ELR (cell line): ENCODE measurements at regions not wholly inside any gene's neighbourhood (a gene's known extent, or its start where the extent isn't known, plus 50 kb on each side); places are given as distances from the start of the nearest gene placed in this dataset.

Source experiments
- DNase-seq: peaks from one replicate; pipeline ENCODE4 v3.0.0-alpha.2; 2015; ENCODE audit warnings: low read depth

DNA sequence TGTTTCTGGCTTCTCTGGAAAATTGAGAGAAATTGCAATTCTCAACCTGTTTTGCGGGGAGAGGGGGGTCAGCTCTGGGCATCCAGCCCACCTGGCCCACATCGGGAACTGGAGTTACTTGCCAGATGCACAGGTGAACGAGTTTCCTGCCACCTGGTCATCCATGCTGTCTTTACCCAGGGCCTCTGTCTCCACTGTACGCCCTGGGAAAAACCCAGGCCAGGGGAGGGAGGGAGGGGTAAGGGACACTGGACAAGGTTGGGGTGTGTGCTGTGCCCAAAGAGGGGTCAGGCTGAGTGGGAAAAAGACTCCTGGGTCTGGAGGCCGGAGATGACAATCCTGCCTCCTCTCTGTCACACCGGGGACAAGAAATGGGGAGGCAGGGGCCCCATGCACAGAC, 307.6 kb downstream of the ZNF536 start:
- no peak for DNase-seq

DNA sequence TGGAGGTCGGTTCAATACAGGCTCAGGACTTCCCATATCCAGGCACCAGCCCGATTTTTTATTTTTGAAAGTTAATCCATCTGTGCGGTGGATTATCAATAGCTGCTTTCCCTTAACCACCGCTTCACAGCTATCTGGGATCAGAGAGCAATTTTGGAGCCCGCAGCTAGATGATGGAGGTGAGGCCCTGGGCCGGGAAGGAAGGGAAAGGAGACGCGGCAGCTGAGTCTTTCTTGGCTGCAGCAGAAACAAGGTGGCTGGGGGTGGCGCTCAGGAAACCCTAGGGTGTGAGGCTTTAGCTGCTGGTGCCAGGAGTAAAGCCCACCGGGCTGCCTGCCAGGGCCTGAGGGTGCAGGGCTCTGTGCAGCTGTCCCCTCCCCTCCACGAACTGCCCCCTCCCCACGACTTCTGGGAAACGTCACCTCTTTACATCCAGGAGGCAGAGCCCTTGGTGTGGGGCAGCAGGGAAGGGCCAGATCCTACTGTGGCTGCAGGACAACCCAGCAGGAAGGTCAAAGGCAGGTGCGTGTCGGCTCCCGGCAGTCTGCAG, 307.0 kb downstream of the ZNF536 start:
- no peak for DNase-seq

DNA sequence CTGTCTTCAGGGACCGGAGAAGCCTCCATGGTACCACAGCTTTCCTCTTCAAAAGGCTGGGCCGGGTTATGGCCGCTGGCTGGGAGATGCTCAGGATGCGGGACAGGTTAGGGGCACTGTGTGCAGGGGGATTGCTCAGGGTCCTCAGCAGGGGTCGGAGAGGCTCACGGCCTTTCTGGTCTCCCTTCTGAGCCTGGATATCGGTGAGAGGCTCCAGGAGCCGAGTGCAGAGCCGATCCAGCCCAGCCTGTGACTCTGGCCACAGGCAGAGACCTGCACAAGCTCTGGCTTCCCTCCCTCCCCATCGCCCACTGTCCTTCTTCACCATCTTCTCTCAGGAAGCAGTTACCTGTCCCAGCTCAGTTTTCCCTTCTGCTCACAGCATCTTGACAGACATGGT, 306.0 kb downstream of the ZNF536 start:
- no peak for DNase-seq

DNA sequence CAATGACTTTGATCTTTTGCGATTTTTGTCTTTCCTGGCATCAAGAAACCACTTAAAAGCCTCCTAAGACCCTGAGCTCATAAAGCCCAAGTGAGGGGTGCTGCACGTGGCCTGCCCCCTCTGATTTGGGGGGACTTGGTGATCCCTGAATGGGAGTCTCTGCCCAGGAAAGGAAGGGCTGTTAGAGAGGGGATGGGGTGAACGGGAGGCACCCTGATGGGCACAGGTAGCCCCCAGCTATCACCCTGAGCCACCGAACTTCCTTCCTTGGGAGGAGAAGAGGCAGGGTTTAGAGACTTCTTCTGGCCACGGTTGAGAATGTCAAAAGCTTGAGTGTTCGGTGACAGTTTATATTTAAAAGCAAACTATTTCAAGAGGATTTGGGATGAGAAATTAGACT, 305.5 kb downstream of the ZNF536 start:
- no peak for DNase-seq

DNA sequence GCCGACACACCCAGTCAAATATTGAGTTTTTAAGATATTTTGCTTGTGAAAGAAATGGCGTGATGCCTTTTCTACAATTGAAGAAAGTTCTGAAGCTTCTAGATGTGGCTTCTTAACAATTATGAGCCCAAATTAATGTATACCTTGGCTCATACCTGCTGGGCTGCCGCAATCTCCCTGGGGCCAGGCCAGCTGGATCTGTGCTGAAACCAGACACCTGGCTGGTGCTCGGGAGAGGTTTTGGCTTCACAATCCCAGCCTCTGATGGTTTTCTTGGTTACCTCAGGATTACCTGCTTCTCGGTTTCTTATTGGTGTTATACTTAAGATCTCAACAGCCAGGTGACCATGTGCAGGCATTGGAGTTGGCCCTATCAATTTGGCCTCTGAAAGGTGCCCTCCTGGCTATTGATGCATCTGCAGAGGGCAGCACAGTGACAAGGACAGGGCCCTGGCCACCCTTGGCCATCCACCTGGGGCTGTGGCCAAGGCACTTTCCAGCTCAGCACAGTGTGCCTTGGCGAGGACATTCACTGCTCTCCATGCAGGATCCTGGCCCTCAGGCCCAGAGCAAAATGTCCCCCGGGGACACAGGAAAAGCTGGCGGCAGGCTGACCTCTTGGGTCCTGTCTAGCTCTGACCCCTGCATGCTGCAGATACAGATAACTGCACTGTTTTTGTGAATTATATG, 305.0 kb downstream of the ZNF536 start:
- no peak for DNase-seq

DNA sequence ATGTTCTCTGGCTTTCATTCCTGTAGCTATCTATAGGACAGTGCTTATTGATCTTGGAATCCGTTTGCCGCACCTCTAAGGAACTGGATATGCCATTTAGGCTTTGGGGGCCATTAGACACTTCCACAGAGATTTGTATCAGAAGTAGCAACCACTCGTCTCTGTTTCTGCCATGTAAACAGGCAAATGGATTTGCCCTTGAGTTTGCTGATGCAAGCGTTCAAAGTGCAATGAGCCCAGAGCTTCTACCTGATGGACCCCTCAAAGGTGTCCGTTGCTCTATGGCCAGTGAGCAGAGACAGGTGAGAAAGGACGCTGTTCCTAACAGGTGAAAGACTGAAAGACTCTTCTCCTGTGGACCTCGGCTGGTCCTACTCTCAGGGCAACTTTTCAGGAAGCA, 302.9 kb downstream of the ZNF536 start:
- no peak for DNase-seq

DNA sequence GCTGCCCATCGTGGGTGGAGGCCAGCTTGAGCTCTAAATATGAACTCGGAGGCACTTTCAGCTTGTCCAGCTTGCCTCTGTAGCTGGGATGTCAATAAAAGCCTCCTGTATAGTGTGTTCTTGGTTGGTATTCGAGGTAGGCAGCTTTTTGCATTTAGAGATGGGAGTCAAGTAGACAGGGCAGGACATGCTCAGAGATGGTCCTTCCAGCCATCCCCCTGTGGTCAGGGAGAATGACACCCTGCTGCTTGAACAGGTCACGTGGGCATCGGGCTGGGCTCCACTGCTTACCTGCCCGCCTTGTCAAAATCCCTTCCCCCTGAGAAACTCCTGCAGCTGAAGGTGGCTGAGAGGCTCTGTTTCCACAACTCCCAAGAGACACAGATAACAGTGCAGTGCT, 302.5 kb downstream of the ZNF536 start:
- DNase-seq, result no peak

DNA sequence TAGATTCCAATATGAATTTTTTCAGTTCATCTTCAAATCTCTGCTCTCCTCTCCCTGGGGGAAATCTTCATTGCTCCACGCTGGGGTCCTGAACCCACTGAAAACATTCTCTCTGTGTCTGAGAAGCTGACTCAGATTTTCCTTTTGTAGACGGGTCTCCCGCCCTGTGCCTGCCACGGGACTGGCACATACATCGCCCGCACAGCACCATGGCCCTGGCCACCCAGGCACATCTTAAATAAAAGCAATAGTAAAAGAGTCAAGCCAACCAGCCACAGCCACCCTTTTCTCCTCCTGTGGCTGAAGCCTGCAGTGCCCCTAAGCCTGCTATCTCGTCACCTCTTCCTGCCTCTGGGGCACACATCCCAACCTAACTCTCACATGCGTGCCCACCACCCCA, 301.2 kb downstream of the ZNF536 start:
- DNase-seq, result no peak

DNA sequence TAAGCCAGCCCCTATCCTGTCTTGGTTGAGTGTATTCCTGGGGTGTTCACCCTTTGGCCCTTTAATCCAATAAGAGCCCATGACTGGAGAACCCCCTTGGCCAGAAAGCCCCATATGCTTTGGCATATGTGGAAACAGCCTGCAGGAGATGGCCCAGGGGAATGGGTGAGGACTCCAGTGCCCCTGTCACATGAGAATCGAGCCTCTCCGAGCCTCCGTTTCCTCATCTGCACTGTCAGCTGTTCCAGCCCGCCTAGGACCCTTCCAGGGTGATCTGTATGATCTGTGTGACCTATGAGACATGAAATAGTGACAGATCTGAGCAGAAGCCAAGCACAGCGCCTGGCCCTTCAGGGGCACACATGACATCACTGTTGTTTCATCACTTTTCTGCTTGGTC, 300.7 kb downstream of the ZNF536 start:
- DNase-seq, result no peak

DNA sequence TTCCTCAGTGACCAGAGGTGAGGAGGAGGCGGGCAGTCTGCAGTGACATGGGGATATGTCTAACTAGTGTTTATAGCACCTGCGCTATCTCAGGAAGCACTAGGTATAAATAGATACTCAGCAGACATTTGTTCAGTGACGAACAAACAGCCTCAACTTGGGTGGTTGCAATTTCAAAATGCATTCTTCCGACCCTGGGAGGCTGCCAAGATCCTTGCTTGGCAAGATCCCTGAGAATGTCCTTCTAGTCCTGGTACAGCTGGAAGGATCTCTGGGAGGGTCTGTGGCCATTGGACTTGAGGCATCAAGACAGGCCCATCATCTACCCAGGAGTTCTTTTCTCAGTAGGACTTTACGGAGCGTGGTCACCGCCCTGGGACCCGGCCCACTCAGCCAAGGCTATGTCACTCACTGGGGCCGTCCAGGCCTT, 299.5 kb downstream of the ZNF536 start:
- DNase-seq, result no peak

DNA sequence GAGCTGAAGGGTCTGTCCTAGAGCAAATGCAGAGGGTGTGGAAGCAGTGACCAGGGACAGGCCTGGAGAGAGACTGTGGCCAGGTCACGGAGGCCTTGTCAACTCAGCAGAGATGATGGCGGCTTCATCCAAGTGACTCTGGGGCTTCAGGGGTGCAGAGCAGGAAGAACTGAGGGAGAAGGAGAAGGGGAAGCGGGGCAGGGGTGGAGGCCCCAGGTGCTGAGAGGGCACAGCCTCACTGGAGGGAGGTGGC, 299.1 kb downstream of the ZNF536 start:
- DNase-seq, result no peak

DNA sequence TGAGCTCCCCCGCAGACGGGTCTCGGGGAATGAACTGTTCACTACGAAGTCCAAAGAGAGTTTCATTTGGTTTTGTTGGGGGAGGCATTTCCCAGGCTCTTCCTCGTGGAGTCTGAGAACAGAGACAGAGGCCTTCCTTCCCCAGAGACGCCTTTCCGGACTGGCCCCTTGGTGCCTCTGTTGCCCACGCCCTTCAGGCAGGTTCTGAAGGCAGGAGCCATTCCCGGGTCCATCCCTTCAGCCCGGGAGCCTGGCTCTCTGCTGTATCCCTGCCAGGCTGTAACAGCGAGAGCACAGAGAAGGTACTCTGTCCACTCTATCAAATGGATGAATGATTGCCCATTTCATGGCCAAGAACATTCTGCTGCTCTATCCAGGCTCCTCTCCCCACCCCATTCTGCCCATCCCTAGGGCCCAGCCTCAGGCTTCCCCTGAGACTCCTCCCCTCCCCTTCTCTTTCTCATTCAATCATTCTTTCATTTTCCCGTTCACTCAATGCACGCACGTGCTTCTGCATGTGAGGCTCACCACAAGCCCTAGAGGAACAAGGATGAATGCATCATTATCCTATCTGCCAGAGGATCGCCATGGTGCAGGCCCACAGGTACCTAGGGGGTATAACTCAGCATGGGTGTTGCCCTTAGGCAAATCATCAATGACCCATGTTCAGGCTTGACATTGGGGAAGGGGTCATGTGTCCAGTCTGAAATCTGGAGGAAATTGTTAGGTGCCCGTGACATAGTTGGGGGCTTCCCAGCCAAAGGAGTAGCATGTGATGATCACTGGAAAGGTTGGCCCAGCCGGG, 298.6 kb downstream of the ZNF536 start:
- DNase-seq, result no peak

DNA sequence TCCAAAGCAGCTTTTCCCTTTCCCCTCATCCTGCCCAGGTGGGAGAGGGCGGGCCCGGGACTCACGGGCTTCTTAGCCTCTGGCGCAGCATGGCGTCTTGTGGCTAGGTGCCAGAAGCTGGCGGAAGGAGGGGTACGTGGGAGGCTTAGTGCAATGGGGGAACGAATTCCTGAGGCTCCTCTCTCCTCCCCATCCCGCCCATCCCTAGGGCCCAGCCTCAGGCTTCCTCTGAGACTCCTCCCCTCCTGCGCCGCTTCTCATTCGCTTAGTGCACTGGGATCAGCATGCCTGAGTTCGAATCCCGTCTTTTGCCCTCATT, 297.8 kb downstream of the ZNF536 start:
- no peak for DNase-seq

DNA sequence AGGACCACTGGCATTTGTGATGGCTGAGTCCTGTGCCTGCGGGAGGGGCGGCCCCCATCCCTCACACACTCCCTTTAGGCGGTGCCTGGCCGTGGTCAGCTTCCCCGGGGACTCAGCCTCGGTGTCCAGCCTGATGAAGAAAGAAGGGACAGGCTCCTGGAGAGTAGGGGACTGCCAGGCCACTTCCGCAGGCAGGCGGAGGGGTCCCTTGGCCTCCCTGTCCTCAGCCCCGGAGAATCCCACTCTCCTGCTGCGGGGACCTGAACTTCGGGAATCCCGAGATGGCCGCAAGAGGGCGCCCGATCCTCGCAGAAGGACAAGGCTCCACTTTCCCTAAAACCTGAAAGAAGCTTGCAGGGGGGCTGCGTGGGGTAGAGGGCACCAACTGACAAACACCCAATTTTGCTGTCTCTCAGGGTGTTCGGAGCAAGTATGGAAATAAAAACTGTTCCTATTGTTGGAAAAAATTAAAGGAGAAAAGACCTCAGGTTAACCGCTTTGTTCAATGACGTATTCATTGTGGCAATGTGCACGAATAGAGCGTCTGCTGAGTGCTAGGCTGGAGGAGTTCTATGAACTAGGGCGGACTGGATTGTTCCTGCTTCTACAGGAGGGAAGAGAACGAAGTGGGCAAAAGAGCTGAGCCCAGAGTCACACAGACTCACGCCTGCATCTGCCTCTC, 297.3 kb downstream of the ZNF536 start:
- peak; percentile 50 for DNase-seq

DNA sequence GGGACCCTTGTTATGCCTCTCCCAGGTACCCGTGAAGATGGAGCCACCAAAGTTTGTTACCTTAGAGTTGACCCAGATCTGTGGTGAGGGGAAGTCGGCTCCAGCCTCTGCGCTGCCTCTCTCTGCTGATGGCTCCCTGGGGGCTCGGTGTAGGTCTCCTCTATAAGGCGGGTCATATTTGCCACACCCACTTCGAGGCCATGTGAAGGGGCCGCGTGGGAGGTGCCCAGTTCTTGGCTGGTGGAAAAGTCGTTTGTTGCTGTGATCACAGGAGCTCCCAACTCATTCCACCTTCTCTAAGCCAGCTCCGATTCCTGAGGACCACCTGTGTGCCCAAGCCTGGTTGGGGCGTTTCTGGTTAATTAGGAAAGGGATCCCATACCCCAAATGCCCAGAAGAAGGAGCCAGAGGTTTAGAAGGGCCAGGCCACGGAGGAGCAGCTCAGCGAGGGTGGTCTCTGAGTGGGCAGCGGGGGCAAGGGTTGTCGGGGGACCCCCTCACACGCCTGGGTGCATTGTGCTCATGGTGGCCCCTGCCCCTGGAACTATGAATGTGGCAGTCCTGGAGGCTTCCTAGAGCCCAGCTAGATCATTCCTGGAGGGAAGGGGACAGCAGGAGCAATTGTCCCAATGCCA, 296.5 kb downstream of the ZNF536 start:
- no peak for DNase-seq

DNA sequence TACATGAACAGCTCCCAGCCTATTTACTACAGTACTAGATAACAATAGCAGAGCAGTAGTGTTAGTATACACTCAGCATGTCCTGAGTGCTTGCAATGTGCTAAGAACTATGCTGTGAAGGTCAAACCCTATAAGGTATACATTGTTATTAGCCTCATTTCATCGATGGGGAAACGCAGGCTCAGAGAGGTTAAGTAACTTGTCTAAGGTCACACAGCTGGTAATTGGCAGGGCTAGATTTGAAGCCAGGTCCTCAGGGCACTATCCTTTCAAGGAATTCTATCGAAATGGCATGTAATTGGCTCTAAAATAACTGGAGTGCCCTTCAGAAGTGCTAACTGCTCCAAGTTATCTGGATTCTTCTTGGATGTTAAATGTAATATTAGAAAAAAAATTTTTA, 295.6 kb downstream of the ZNF536 start:
- no peak for DNase-seq

DNA sequence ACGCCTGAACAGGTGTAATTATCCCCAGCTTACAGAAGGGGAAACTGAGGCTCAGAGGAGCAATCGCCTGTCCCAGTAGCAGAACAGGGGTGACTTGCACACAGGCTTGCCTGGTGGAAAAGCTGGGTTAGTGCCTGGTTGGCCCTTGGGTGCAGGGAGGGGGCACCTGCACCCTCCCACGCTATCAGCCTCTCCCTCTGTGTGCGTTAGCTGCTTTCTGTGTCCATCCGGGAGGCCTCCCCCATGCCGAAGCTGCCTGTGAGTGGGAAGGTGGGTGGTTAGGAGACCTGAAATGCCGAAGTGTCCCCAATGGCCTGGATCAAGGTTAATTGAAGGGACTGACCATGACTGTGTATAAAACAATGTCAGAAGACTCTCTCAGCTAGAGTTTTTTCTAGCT, 295.0 kb downstream of the ZNF536 start:
- DNase-seq, result no peak

DNA sequence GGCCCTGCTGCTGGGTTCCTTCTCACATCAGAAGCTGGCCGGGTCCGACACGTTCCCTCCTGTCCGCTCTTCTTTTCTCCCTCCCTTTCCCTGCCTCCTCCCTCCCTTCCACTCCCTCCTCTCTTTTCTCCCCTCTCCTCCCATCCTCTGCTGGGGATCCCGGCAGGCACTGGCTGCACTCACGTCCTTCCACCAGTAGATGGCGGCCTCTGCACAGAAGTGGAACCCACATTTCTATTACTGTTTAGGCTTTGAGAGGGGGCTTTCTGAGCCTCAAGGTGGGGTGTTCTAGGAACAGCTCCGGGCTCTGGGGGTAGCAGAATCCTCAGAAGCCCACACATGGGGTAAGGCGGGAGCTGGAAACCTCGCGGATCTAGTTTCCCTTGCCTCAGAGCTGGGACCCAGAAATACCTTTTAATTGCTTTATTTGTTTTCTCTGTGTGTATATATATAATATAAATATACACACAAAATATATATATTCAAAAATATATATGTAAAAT, 294.2 kb downstream of the ZNF536 start:
- peak; percentile 47 for DNase-seq

DNA sequence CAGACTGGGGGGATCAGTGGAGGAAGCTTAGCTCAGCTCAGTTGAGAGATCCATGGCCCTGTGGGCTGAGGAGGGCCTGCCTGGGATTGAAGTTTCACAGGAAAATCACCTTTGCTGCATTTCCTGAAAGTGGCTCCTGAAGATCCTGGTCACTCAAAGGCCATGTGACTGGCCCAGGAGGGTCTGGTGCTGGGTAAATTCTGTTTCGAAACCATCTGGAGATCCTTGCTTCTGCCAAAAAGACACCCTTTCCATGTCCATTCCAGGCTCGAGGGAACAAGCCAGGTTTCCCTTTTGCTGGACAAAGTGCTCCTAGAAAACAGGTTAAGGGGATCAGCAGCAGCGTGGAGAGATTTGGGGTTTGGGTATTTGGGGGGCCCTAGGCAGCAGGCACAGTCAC, 293.3 kb downstream of the ZNF536 start:
- no peak for DNase-seq

DNA sequence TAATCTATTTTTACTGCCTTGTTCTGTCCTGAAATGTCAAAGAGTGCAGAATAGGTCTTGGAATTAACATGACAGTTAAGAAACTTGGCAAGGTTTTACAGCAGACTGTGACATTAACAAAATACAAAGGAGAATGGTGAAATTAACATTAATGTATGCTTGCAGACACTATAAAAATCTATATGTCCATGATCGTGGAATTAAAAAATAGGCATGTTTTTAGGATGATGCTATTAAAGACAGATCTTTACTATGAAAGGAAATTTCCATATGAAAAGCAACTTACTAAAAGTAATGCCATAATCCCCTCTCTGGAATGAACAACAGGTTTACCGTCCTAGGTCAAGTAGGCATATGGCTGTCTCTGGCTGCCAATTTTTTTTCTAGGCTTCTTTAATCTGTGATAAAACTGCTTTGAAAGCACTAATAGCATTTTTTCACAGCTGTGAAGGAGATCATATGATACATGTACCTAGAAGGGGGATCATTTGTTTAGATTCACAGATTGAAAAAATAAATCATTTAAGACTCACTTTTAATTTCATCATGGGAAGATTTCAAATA, 291.5 kb downstream of the ZNF536 start:
- DNase-seq, result no peak

DNA sequence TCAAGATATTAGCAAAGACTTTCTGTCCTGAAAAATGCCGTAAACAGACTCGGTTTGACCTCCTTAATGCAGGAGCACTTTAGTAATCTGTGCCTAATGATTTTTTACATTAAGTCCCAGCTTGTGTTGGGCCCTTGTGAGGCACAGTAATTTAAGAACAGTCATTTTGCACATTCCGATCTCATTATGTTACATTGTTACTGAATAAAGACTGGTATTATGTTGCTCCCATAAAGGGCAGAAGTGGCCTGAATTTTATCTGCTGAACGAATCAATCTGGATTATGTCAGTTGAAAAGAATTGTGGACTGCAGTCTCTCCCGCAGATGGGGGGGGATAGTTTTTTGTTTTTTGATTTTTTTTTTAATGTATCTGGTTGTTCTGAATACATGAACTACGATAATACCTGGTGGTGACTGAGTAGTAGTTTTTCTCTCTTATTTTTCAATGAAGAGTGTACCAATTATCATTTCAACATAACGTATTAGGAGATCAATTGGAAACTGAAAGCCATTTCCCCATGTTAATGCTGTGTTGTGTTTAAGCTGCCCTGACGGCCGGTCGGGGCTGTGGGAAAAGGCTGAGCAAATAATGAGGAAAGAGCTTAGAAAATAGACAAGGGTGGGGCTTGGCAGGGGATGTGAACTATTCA, 290.2 kb downstream of the ZNF536 start:
- DNase-seq, result no peak

DNA sequence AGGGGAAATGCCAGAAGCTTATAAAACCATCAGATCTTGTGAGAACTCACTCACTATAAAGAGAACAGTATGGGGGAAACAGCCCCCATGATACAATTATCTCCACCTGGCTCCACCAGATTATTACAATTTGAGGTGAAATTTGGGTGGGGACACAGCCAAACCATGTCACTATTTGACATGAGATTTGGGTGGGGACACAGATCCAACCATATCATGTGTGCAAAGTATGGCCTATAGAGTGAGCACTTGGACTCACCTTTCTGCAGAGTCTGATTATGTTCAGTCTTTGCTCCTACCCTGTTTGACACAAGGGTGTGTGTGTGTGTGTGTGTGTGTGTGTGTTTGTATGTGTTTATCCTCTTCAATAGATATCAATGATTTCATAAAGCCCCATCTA, 287.5 kb downstream of the ZNF536 start:
- DNase-seq, result no peak
